GM20000 (cell line): ENCODE measurements at regions not wholly inside any gene's neighbourhood (a gene's known extent, or its start where the extent isn't known, plus 50 kb on each side); places are given as distances from the start of the nearest gene placed in this dataset.
A peak's percentile ranks its signal among the peaks of the same experiment; 100 is the strongest.

Experiments
- DNase-seq: peaks from one replicate; pipeline ENCODE4 v3.0.0; 2012; ENCODE audit warnings: low spot score
- CTCF ChIP-seq: IDR thresholded peaks from 2 replicates; pipeline ENCODE4 v1.5.1; 2012; ENCODE audit warnings: mild to moderate bottlenecking, control low read depth; ENCODE audit errors: extremely low read depth, missing control alignments

DNA sequence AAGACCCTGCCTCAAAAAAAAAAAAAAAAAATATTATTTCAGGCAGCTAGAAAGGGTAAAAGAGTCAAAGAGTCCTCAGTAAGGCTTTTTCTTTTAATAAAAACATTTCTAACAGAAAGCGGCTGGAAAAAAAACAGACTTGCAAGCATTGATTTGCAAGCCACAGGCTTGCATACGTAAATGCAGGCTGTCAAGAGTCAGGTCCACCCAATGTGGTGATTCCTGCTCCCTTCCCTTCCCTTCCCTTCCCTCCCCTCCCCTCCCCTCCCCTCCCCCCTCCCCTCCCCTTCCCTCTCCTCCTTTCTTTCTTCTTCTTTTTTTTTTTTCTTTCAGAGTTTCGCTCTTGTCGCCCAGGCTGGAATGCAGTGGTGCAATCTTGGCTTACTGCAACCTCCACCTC lies 74.4 kb upstream of the GULP1 start:
- DNase-seq: no peak
- TF ChIP-seq CTCF: no peak

- no peak for DNase-seq
- TF ChIP-seq CTCF: no peak
Observed at GRCh38 chr2:188219541-188219940, 72.1 kb upstream of the GULP1 start.

GRCh38 chr2:188220535-188220934 lies 71.1 kb upstream of the GULP1 start:
- TF ChIP-seq CTCF: no peak
- no peak for DNase-seq

- TF ChIP-seq CTCF: no peak
Observed at GRCh38 chr2:188227713-188228112, 64.0 kb upstream of the GULP1 start.

DNA sequence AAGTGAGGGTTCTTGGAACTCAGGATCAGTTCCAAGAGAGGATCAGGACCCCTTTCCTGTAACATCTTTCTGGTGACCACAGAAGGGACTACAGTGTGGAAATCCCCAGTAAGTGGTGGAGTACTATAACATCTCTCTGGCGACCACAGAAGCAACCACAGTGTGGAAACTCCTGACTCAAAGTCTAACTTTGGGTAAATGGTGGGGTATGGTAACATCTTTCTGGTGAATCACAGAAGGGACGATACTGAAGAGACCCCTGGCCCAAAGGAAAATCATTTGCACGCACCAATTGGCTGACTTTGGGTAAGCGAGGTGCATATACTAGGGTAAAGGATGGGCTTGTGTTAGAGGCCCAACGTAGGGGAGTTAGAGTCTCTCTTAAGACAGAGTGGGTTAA lies 56.3 kb upstream of the GULP1 start:
- TF ChIP-seq CTCF: no peak
- DNase-seq: peak; percentile 5

More at GRCh38 chr2:188227713-188228112, 64.0 kb upstream of the GULP1 start:
- DNase-seq: no peak

GRCh38 chr2:188238386-188238785 lies 53.3 kb upstream of the GULP1 start:
- no peak for TF ChIP-seq CTCF

More at GRCh38 chr2:188238386-188238785, 53.3 kb upstream of the GULP1 start:
- DNase-seq: no peak
